GM19372 (cell line): ENCODE measurements at regions not wholly inside any gene's neighbourhood (a gene's known extent, or its start where the extent isn't known, plus 50 kb on each side); places are given as distances from the start of the nearest gene placed in this dataset.

ENCODE experiments used
- ATAC-seq: cut with Tn5 transposase; IDR thresholded peaks from one replicate; pipeline ENCODE4 v1.9.1; 2021; ENCODE audit warnings: mild to moderate bottlenecking, low read depth, moderate library complexity; ENCODE audit not compliant: unreplicated experiment

- ATAC-seq: no peak
These were observed 1281.9 kb downstream of the KCNT2 start for GRCh38 chr1:195326325-195326724.

GRCh38 chr1:195325181-195325580, 1283.1 kb downstream of the KCNT2 start:
- ATAC-seq: no peak

- no peak for ATAC-seq
These were observed 1302.0 kb downstream of the KCNT2 start for GRCh38 chr1:195306281-195306680.

- no peak for ATAC-seq
These were observed 1313.3 kb downstream of the KCNT2 start for GRCh38 chr1:195294911-195295310.

GRCh38 chr1:195278644-195279043, 1329.6 kb downstream of the KCNT2 start:
- peak; percentile 90 for ATAC-seq

GRCh38 chr1:195275710-195276109, 1332.5 kb downstream of the KCNT2 start:
- no peak for ATAC-seq

GRCh38 chr1:195251900-195252299, 1356.3 kb downstream of the KCNT2 start:
- ATAC-seq: no peak

- ATAC-seq: no peak
These were observed 1364.7 kb downstream of the KCNT2 start for GRCh38 chr1:195243492-195243891.

GRCh38 chr1:195241066-195241465, 1367.2 kb downstream of the KCNT2 start:
- no peak for ATAC-seq

- ATAC-seq: no peak
These were observed 1369.9 kb downstream of the KCNT2 start for GRCh38 chr1:195238313-195238712.

GRCh38 chr1:195236991-195237889, 1371.0 kb downstream of the KCNT2 start:
- ATAC-seq: no peak

GRCh38 chr1:195218428-195219212, 1389.6 kb downstream of the KCNT2 start:
- no peak for ATAC-seq

GRCh38 chr1:195202241-195202640, 1406.0 kb downstream of the KCNT2 start:
- ATAC-seq: no peak

GRCh38 chr1:195200772-195201171, 1407.5 kb downstream of the KCNT2 start:
- no peak for ATAC-seq

GRCh38 chr1:195197116-195197515, 1411.1 kb downstream of the KCNT2 start:
- ATAC-seq: no peak

GRCh38 chr1:195195423-195196057, 1412.7 kb downstream of the KCNT2 start:
- peak; percentile 91 for ATAC-seq

GRCh38 chr1:195193134-195193533, 1415.1 kb downstream of the KCNT2 start:
- ATAC-seq: no peak

- no peak for ATAC-seq
These were observed 1419.4 kb downstream of the KCNT2 start for GRCh38 chr1:195188821-195189220.

- ATAC-seq: no peak
These were observed 1421.7 kb downstream of the KCNT2 start for GRCh38 chr1:195186544-195186943.

- no peak for ATAC-seq
These were observed 1422.5 kb downstream of the KCNT2 start for GRCh38 chr1:195185736-195186135.

- no peak for ATAC-seq
These were observed 1422.9 kb downstream of the KCNT2 start for GRCh38 chr1:195185321-195185720.
